HEK293 (cell line): ENCODE measurements at regions not wholly inside any gene's neighbourhood (a gene's known extent, or its start where the extent isn't known, plus 50 kb on each side); places are given as distances from the start of the nearest gene placed in this dataset.

Experiments
- ATF2 ChIP-seq: fragments of 450-650 bp; formaldehyde crosslinking; IDR thresholded peaks from 2 replicates; pipeline ENCODE4 v1.5.1; 2016; ENCODE audit warnings: missing biosample characterization, missing genetic modification characterization, low read depth
- MEIS1 ChIP-seq: sonication (generic); formaldehyde crosslinking; IDR thresholded peaks from 2 replicates; pipeline ENCODE4 v1.8.1; 2022; ENCODE audit warnings: missing genetic modification reagents, mild to moderate bottlenecking, borderline replicate concordance
- MZF1 ChIP-seq: fragments of 450-650 bp; formaldehyde crosslinking; IDR thresholded peaks from 2 replicates; pipeline ENCODE4 v1.5.1; 2017; ENCODE audit warnings: missing biosample characterization, missing genetic modification characterization, borderline replicate concordance
- REST ChIP-seq: fragments of 450-650 bp; formaldehyde crosslinking; IDR thresholded peaks from 2 replicates; pipeline ENCODE4 v1.5.1; 2016; ENCODE audit warnings: missing biosample characterization, missing genetic modification characterization
- SETDB1 ChIP-seq: IDR thresholded peaks from one replicate; pipeline ENCODE4 v1.6.1; 2017; ENCODE audit warnings: mild to moderate bottlenecking, low read length, moderate library complexity, mixed read lengths; ENCODE audit not compliant: insufficient read length
- ZNF18 ChIP-seq: fragments of 450-650 bp; formaldehyde crosslinking; IDR thresholded peaks from 2 replicates; pipeline ENCODE4 v1.5.1; 2016; ENCODE audit warnings: missing biosample characterization, missing genetic modification characterization
- ZNF223 ChIP-seq: fragments of 450-650 bp; formaldehyde crosslinking; IDR thresholded peaks from 2 replicates; pipeline ENCODE4 v1.5.1; 2016; ENCODE audit warnings: missing biosample characterization, missing genetic modification characterization
- ZNF280D ChIP-seq: fragments of 450-650 bp; formaldehyde crosslinking; IDR thresholded peaks from 2 replicates; pipeline ENCODE4 v1.5.1; 2016; ENCODE audit warnings: missing biosample characterization, missing genetic modification characterization
- ZNF558 ChIP-seq: fragments of 450-650 bp; formaldehyde crosslinking; IDR thresholded peaks from 2 replicates; pipeline ENCODE4 v1.5.1; 2016; ENCODE audit warnings: missing biosample characterization, missing genetic modification characterization
- ZNF664 ChIP-seq: fragments of 450-650 bp; formaldehyde crosslinking; IDR thresholded peaks from 2 replicates; pipeline ENCODE4 v1.5.1; 2016; ENCODE audit warnings: missing biosample characterization, missing genetic modification characterization
- ZNF837 ChIP-seq: fragments of 450-650 bp; formaldehyde crosslinking; IDR thresholded peaks from 2 replicates; pipeline ENCODE4 v1.5.1; 2016; ENCODE audit warnings: missing biosample characterization, missing genetic modification characterization
- ZNF843 ChIP-seq: fragments of 450-650 bp; formaldehyde crosslinking; IDR thresholded peaks from 2 replicates; pipeline ENCODE4 v1.5.1; 2016; ENCODE audit warnings: missing biosample characterization, missing genetic modification characterization

GRCh38 chr21:28100366-28100765 is 892.3 kb downstream of the LTN1 start:
- TF ChIP-seq MZF1 (no peak), ZNF223 (tag by site-specific recombination) (no peak), ATF2 (tag by site-specific recombination) (no peak), ZNF664 (tag by site-specific recombination) (no peak), MEIS1 (CRISPR knock-in tag) (no peak), ZNF280D (tag by site-specific recombination) (no peak), ZNF18 (tag by site-specific recombination) (no peak), ZNF837 (no peak), ZNF558 (tag by site-specific recombination) (no peak), SETDB1 (no peak), ZNF843 (no peak), REST (tag by site-specific recombination) (no peak)
